ENCODE measurements at regions not wholly inside any gene's neighbourhood (a gene's known extent, or its start where the extent isn't known, plus 50 kb on each side); places are given as distances from the start of the nearest gene placed in this dataset.

DNA sequence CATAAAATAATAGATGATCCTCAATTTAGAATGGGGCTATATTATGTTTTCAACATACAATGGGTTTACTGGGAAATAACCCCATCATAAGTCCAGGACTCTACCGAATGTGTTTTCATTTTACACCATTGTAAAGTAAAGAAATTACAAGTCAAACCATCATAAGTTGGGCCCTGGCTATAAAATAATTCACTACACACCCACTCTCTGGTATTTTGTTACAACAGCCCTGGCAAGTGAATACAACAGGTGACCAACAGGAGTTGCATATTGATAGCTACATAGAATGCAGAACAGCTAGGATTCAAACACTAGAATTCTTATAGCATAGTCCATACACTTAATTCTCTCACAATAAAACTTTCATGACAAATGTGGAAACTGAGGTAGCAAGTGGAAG is 673.0 kb upstream of the CA10 start:
- no peak for DNase-seq

DNA sequence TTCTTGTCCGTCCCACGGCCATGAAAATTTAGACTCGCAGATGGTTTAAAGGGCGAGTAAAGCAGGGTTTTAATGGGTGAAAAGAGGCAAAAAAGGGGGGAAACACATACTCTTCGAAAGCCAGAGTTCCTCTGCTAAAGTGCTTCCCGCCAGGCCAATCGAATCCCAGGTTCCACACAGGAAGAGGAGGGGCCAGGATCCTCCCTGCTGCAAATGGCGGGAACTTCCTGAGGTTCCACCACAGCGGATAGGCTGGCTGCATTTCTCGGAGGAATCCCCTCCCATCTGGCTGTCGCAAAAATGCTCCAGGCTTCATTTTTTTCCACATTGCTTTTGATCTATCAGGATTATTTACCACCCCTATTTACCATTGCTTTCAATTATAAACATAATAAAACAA is 670.1 kb upstream of the CA10 start:
- DNase-seq, result no peak

DNA sequence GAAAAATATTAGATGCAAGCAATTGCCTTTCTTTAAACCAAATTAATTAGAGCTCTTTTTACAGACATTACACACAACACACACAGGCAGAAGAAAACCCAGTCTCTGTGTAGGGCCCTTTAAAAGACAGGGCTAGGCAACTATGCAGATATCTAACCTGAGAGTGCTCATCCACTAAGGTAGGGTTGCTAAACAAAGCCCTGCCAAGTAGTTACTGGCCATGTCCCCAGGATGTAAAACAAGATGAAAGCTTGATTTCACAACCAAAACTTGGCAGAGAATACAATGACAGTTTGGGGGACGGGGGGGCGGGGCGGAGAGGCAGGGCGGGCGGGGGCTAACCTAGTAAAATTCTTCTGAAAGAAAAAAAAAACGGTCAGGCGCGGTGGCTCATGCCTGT is 669.0 kb upstream of the CA10 start:
- no peak for DNase-seq

DNA sequence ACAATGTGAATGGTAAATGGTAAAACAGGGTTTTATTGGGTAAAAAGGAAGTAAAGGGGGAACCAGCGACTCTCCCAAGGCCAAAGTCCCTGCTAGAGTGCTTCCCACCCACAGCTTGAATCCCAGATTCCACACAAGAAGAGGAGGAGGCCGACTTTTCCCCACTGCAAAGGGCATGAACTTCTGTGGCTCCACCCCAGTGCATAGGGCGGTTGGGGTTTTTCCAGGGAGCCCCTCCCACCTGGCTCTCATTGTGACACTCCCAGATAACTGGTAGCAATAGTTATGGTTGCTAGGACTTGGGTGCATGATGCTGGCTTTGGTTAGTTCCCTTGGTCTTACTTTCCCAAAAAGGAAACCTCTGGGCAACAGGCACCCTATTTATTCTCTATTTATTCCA is 666.0 kb upstream of the CA10 start:
- no peak for DNase-seq

DNA sequence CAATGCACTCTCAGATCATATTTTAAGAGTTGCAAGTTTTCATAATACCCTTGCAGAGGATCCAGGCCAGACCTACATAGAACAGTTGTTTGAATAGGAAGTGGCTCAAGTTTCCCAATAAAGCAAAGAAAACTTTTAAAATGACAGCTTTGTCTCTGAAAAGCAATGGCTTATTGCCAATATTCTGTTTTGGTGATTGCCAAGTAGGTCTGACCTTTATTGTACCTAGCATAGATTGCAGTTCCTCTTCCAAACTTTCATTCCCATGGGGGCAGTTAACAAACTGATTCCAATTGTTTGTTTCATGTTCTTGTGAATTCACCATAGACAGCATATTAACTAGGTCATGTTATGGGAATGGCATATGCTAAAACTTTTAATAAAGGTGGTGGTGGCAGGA is 664.6 kb upstream of the CA10 start:
- no peak for DNase-seq

DNA sequence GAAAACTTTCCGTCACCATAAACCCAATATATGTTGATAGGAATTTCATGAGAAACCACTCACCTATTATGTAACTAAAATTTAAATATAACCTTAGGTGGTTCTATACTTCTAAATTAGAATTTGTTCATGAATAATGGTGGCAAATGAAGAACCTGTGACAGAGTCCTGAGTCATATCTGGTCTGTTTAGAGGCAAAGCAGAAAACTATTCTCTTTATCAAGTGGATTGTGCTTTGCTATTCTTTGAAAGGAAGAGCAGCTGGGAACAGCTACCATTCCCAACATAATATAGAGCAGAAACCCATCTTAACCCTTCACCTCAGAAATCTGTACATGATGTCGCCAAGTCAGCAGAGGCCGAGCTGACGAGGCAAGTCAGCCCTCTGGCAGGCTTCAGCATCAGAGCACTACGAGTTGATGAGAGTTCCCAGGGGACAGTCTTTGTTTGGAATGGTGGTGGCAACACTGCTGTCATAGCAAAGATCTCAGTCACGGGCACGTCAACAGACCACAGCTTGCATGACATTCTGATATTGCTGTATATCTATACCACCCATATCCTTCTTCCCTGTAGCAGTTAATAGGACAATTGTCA is 631.9 kb upstream of the CA10 start:
- no peak for DNase-seq

DNA sequence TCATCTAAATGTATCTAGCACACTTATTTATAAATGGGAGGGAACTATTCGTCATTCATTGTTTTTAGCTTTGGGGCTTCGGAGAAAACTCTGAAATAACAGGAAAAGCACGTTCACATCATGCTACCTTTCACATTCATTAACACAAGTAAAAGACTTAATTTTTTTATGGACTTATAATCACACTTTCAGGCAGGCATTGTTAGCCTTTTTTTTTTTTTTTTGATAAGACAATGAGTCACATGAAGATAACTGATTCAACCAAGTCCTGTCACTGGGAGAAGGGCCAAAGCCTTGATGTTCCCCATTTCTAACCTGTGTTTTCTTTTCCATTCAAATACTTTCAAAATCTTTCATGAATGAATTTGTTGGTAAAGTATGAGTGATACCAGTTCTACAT is 631.3 kb upstream of the CA10 start:
- DNase-seq, result no peak

DNA sequence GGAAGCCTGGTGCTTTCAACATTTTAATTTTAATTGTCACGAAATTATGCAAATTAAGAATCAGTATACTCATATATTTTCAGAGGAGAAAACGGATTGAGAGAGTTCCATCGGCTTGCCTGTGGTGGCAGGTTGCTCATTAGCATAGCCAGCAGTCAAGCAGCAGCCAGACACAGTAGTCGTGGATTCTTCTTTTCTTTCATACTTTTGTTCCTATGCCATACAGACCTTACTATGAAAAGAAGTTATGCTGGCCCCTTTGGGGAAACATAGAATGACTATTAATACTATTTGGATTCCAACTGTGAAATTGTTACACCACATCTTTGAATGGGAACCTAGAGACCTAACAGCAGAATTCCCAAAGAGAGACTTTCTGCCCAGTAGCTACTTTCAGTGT is 617.7 kb upstream of the CA10 start:
- no peak for DNase-seq

DNA sequence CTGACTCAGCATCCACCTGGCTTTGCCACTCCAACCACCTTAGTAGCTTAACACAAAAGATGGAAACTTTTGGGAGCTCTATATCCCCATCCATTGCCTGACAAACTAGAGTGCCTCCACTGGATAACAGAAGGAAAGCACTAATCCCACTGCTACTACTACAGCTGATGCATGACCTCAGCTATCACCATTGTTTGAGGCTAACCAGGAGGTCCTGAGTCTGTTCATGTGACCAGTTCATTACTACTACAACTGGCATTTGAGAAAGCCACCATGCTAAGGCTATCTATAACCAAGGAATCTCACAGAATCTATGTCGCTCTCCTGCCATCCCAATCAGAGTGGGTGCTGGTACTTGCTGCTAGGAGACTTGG is 604.3 kb upstream of the CA10 start:
- no peak for DNase-seq

DNA sequence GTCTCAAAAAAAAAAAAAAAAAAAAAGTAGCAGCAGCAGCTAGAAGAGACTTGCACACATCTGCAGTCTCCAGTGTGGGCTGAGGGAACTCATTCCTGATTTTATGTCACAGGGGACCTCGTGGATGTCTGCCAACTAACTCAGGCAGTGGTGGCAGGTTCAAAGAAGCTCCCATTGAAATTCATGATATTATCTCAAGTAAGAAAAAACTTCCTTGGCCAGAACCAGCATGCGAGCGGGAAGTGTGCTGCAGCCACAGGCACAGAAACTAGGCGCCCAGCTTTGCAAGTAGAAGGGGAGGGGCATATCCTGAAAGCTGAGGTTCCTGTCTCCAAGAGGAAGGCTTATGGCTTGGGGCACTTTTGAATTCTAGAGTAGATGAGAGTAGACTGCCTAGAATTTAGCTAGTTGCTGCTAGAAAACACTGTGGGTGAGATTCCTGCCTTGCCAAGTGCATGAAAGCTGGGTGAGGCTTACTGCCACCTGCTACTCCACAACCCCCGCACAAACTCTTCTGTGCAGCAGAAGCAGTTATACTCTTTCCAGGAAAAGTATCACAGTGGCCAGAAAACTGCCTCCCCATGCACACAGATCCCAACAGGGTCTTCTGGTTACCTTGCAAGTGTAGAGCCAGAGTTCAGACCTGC is 603.8 kb upstream of the CA10 start:
- no peak for DNase-seq

DNA sequence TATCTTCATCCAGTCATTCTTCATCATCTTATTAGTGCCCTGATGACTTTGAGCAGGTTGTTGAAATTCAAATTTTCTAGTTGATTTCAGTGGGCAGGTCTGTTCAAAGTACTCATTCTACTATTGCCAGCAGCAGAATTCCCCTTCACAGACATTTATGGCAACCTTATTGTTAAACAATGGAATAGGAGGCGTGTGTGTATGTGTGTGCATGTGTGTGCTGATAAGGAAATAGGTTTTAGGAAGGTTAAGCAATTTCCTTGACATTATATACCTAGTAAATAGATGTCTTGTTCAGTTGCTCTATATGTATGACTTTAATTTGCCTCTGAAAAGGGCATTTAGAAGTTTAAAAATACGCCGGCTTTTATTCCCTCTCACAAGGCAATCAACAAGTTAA is 601.4 kb upstream of the CA10 start:
- no peak for DNase-seq

DNA sequence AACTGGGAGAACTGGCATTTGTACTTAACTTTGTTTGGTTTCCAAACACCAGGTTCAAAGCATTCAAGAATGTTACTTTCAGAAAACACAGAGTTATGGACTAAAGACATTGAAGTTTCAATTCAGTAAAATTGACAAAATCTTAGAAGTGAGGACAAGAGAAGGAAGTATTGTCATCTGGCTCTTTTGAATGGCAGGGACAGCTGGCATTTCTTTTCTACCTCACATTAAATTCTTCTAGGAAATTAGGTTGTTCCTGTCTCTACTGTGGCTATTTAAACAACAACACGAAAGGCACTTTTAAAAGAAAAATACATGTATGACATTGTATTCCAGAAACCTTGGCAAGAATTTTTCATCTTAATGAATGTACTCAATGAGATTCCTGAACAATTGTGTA is 600.0 kb upstream of the CA10 start:
- no peak for DNase-seq

DNA sequence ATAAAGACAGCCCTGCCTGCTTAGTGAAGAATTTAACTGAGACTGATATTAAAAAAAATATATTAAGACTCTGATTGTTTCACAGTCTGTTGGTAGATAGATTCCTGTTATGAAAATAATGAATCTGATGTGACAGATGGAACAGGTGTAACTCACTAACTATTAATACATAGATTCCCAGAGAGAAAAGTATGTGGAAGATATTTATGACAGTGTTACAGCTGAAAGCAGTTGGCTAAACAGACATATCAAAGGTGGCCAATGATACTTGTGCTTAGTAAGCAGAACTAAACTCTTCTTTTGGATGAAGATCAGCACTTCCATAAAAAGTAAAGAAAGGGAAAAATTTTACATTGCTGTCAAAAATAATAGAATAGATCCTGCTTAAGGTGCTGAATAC is 598.2 kb upstream of the CA10 start:
- no peak for DNase-seq

DNA sequence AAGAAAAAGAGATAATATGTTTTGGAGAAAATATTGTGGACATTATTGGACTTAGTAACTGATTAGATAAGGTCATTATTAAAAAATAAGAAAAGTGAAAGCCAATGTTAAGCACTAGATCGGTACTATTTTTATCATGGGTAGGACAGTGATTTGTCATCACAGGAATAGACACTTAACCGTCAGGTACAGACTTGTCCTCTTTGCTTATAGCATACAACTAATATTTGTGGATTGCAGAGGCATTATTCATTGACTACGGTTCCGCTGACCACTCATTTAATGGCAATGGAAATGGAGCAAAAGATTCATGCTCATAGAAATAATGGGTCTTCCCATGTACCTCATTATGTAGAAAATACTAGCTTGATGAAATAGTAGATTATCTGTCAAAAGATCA is 596.3 kb upstream of the CA10 start:
- no peak for DNase-seq

DNA sequence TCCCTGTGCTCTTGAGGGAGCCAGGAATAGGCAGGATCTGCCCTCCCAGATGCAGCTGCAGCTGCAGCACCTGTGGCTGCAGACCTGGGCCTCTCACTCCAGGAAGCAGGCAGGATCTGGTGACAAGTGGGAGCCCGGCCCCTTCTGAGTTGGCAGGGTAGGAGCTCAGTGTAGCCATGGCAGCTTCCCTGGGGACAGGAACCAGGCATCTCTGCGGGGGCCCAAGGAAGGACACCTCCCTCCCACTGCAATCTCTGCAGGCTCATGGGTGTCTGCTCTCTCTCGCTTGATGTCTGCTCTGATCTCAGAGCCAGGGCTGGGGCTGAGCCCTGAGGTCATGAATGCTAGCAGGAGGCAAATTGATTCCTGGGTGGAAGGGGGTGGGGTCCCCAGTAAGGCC is 592.5 kb upstream of the CA10 start:
- DNase-seq, result no peak

DNA sequence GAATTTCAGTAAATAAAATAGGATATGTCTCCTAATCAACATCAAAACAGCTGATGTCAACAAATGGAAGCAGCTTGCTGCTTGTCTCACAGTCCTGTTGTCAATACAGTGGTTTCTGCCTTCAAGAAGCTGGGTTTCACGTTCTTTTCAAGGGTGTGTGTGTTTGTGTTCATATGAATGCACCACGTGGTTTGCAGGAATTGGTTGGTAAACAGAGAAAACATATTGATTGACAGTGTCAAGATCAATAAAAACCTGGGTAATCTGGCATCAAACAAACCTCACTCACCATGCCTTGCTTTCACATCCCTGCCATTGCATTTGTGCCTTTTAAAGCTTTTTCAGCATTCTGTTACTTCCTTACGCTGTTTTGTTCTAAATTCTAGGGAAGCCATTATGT is 585.7 kb upstream of the CA10 start:
- no peak for DNase-seq

DNA sequence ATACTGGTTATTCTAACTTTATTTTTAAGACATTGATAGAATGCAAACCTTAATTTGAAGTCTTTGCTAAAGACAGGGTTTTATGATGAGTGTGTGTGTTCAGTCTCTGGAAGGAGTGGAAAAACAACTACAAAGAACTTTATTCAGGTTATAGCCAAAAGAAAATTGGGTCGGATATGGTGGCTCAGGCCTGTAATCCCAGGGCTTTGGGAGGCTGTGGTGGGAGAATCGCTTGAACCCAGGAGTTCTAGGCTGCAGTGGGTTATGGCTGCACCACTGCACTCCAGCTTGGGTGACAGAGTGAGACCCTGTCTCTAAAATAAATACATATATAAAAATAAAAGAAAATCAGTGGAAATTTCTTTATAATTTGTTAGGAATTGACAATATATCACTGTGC is 581.5 kb upstream of the CA10 start:
- DNase-seq, result no peak

DNA sequence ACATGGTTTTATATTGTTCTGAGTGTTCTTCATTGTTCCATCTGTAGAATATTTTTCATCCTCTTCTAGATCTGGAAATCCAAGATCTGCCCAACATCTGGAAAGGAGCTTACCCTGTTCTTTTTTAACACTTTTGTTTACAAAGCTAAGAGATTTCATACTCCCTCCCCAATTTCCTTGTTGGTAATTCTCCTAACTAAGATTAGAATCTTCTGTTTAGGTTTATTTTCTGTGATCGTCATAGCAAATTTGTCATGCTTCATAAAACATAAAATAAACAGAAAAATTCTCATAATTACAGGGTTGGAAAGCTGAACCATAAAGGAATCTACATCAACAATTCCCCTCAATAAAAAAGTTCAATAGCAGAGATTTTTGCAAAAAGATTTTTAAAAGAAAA is 580.3 kb upstream of the CA10 start:
- DNase-seq, result no peak

DNA sequence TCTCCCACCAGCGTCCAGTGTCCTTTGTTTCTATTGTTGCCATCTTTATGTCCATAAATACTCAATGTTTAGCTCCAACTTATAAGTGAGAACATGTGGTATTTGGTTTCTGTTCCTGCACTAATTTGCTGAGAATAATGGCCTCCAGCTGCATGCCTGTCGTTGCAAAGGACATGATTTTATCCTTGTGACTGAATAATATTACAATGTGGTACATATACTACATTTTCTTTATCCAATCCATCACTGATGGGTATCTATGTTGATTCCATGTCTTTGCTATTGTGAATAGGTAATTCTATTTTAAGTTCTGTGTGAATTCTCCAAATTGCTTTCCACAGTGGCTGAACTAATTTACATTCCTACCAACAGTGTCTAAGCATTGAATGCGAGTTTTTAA is 578.6 kb upstream of the CA10 start:
- DNase-seq, result no peak

DNA sequence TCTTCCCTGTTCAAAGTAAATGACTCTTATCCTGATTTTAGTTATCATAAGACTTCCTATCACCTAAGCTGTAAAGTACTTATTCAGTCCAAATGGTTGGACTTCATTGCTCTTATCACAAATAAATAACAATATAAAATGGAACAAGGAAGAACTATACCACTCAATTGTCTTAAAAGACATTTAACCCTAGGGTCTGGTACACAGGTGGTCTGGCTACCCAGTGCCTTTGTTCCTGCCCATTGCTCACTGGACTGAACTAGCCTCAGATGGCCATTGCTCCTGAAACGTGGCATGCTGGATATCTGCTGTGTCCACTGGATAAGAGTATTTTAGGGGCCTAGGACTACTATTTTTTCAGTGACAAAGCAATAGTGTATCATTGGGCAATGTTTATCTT is 574.3 kb upstream of the CA10 start:
- no peak for DNase-seq

DNA sequence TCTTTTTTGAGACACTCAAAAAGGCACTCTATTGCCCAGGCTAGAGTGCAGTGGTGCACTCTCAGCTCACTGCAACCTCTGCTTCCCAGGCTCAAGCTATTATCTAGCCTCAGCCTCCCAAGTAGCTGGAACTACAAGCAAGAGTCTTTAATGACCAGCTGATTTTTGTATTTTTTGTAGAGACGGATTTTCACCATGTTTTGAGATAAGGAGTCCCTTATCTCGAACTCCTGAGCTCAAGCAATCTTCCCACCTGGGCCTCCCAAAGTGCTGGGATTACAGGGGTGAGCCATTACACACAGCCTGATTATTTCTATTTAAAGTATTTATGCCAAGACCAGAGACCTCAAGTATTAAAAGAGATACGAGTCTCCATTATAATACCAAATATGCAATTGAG is 566.1 kb upstream of the CA10 start:
- no peak for DNase-seq

DNA sequence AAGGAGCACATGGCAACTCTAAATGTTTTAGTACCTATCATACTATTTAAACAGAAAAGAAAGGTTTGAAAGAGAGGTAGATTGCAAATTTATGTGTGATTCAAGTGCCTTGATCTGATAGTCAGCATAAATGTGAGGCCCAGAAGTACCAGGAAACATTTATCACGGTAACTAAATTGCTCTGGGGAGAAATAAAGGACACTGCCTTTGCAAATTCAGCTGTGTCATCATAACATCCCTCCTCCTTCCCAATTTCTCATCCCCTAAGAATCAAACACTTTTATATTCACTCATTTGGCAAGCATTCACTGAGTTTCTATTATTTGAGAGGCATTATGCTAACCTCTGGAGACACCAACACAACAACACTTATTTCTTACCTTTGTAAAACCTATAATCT is 563.4 kb upstream of the CA10 start:
- DNase-seq, result no peak

DNA sequence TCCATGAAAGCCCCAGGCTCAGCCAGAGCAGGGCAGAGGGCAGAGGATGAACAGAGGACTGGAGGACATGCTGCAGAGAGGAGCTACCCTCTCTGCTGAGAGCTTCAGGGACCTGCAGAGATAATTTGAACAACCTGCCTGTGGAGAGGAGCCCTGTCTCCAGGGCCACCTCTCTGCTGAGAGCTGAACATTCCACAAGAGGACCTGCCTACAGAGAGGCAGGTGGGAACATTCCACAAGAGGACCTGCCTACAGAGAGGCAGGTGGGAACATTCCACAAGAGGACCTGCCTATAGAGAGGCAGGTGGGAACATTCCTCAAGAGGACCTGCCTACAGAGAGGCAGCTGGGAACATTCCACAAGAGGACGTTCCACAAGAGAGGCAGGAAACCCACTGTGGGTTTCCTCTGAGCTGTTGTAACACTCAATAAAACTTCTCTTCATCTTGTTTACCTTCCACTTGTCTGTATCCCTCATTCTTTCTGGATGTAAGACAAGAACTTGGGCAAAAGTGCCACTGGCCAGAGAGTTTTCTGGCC is 551.9 kb upstream of the CA10 start:
- DNase-seq, result no peak

DNA sequence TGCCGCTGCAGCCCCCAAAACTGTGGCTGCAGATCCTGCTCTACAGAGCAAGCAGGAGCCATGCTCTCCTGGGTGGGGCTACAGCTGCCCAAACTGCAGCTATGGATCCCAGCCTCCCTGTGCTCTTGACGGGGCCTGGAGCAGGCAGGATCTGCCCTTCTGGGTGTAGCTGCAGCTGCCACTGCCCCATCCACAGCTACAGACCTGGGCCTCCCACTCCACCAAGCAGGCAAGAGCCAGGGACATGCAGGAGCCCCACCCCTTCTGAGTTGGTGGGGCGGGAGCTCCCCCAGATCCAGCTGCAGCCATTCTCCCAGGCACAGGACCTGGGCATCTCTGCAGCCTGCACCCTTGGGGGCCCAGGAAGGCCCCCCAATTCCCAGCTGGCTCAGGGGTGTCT is 551.2 kb upstream of the CA10 start:
- no peak for DNase-seq

DNA sequence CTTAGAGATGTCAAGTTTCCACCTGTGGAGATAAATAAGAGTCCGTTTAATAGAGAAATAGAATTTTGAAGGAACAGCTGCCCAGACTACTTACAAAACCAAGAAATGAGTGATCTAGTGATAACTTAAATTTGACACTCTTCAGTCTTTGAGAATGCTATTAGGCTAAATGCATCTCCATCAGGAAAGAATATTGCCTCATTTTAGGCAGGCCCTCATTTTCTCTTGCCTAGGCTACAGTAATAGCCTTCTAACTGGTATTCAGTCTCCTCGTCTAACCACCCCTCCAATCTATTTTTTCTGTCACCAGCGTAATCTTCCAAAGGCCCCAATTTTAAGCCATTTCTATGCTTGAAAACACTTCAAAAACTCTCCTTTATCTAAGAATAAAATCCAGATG is 537.8 kb upstream of the CA10 start:
- DNase-seq, result no peak

Data from MV-4-11 (cell line).